ENCODE measurements at regions not wholly inside any gene's neighbourhood (a gene's known extent, or its start where the extent isn't known, plus 50 kb on each side); places are given as distances from the start of the nearest gene placed in this dataset.

GRCh38 chr5:120873083-120873482, 409.0 kb downstream of the PRR16 start:
- TF ChIP-seq CTCF (conservative IDR thresholded peaks at IDR 0.05; ENCODE audit: low read length): no peak
- H3K4me3 ChIP-seq (ENCODE audit: low read length): no peak overlapping the region
- peak; percentile 25 for DNase-seq (ENCODE audit: low read depth)

DNA sequence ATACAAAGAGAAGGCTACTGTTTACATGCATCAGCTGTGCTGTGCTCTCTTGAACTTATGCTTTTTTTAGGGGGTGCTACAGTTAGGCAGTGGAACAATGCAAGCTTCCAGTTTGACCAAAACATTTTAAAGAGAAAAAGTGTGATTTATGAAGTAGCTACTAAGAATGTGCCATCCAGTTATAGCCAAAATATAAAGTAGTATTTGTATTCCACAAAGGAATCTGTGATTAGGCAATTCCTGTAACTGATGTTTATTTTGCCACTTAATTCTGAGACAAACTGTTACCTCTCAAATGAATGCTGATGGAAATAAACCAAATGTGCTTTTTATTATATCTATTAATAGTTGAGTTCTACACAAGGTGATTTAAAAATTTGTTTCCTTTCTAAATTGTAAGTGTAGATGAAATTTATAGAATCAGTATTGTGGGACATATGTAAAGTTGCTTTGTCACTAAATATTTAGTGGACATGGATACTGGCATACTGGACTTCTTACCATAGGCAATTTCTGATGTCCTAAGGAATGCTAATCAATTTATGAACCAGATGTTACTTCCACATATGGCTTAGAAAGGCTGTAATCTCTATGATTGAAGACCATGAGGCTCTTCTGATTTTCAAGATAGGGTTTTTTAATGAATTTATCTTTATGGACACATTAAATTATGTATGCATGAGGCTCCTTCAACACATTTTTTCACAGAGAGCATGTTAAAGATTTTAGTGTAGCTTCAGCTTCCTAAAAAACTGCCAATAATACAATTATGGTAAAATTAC, 410.2 kb downstream of the PRR16 start:
- DNase-seq (ENCODE audit: low read depth): peak; percentile 1
- no peak for TF ChIP-seq CTCF (conservative IDR thresholded peaks at IDR 0.05; ENCODE audit: low read length)

GRCh38 chr5:120882038-120882775, 418.1 kb downstream of the PRR16 start:
- DNase-seq (ENCODE audit: low read depth): no peak

More for the DNA sequence above, 410.2 kb downstream of the PRR16 start:
- H3K4me3 ChIP-seq (ENCODE audit: low read length): no peak overlapping the region

DNA sequence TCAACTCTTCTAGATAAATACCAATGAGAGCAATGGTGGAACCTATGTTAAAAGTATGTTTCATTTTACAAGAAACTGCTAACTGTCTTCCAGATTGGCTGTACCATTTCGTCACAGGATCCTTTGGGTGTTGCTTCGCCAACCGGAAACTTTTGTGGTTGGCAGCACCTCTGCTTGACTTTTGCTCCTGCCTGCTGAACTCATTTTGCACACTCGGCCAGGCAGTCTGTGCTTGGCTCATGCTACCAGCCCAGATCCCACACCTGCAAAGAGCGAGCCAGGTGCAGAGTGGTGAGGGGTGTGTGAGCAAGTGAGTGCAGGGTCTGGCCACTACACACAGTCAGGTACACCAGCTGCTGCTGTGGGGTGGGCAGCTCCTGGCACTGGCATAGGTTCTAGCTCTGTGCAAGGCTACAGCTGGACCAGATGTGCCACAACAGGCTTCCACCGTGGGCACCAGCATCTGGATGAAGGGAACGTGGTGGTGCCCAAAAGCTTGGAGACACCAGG, 422.3 kb downstream of the PRR16 start:
- TF ChIP-seq CTCF (conservative IDR thresholded peaks at IDR 0.05; ENCODE audit: low read length): no peak
- no peak for DNase-seq (ENCODE audit: low read depth)
- no peak overlapping the region for H3K4me3 ChIP-seq (ENCODE audit: low read length)

More at GRCh38 chr5:120882038-120882775, 418.1 kb downstream of the PRR16 start:
- TF ChIP-seq CTCF (conservative IDR thresholded peaks at IDR 0.05; ENCODE audit: low read length): no peak
- H3K4me3 ChIP-seq (ENCODE audit: low read length): no peak overlapping the region

GRCh38 chr5:120895660-120896059, 431.6 kb downstream of the PRR16 start:
- no peak for TF ChIP-seq CTCF (conservative IDR thresholded peaks at IDR 0.05; ENCODE audit: low read length)
- no peak for DNase-seq (ENCODE audit: low read depth)
- H3K4me3 ChIP-seq (ENCODE audit: low read length): no peak overlapping the region

GRCh38 chr5:120901199-120901598, 437.1 kb downstream of the PRR16 start:
- DNase-seq (ENCODE audit: low read depth): peak; percentile 1
- TF ChIP-seq CTCF (conservative IDR thresholded peaks at IDR 0.05; ENCODE audit: low read length): no peak
- no peak overlapping the region for H3K4me3 ChIP-seq (ENCODE audit: low read length)
